Activated T-cell treated with anti-CD3 and anti-CD28 coated beads, Interleukin-2, amount 50 U/mL, for 24 hours (primary cell): ENCODE measurements at regions not wholly inside any gene's neighbourhood (a gene's known extent, or its start where the extent isn't known, plus 50 kb on each side); places are given as distances from the start of the nearest gene placed in this dataset.
"Not testable (repeated sequence)": the region's sequence is repeated elsewhere in the genome, so short reads cannot be mapped to it uniquely, and the experiment has no call there.

ENCODE experiments used
- DNase-seq: peaks from one replicate; pipeline ENCODE4 v3.0.0-alpha.2; 2020
- H3K27ac Mint-ChIP-seq: 2 replicates; pipeline ENCODE4 v1.8.0; 2020; ENCODE audit warnings: mild to moderate bottlenecking, mixed read lengths
- H3K27me3 Mint-ChIP-seq: 2 replicates; pipeline ENCODE4 v1.8.0; 2020; ENCODE audit warnings: mixed read lengths
- H3K36me3 Mint-ChIP-seq: 2 replicates; pipeline ENCODE4 v1.8.0; 2020; ENCODE audit warnings: low read depth, mixed read lengths
- H3K4me1 Mint-ChIP-seq: 2 replicates; pipeline ENCODE4 v1.8.0; 2020; ENCODE audit warnings: low read depth, mixed read lengths
- H3K4me3 Mint-ChIP-seq: 2 replicates; pipeline ENCODE4 v1.8.0; 2020; ENCODE audit warnings: mild to moderate bottlenecking, moderate library complexity, mixed read lengths
- H3K9me3 Mint-ChIP-seq: 2 replicates; pipeline ENCODE4 v1.8.0; 2020; ENCODE audit warnings: mixed read lengths

DNA sequence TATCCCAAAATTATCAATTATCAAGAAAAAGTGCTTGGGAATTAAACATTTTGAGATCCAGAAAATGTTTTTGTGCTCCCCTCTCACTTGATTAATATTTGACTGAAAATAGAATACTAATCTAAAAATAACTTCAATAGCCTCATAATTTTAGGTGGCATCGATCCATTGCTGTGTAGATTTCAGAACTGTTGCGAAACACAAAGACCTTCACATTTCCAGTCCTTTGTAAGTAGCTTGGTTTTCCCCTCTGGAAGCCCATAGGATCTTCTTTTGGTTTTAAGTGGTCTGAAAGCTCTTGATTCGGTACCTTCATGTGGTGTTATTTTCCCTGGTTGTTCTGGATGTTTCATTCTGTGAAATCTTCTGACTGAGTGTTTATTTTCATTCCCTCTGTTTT is 176.5 kb downstream of the NUFIP1 start:
- H3K4me1 Mint-ChIP-seq = peaks cover 15% of the 10 kb centered on the region
- H3K9me3 Mint-ChIP-seq = no peaks in the 10 kb centered on the region
- no peak overlapping the region for H3K27ac Mint-ChIP-seq
- H3K27me3 Mint-ChIP-seq = peaks cover 29% of the 10 kb centered on the region
- H3K36me3 Mint-ChIP-seq = no peaks in the 10 kb centered on the region
- no peak for DNase-seq
- H3K4me3 Mint-ChIP-seq = no peak overlapping the region

GRCh38 chr13:44810061-44810840 is 179.0 kb downstream of the NUFIP1 start:
- Mint-ChIP-seq H3K4me3 (no peak overlapping the region), H3K27ac (no peak overlapping the region), H3K36me3 (no peaks in the 10 kb centered on the region), H3K27me3 (peaks cover 13% of the 10 kb centered on the region), H3K4me1 (peaks cover 5% of the 10 kb centered on the region), H3K9me3 (no peaks in the 10 kb centered on the region)
- no peak for DNase-seq

DNA sequence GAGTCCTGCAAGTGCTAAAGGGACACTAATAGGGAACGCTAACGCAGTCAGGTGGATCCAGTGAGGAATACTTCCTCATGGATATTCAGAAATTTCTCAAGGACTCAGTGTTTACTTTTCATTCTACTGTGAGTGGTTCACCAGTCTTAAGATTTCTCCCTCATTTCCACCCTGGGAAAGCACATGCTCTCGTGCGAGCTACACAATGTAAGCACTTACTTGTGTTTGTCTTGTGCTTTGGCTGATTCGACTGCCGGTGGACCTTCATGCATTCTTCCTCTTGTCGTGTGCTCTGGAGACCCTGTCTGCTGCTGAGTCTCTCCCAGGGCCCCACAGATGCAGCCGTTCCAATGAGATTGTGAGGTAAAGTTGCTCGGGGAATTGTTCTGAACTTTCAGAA is 180.1 kb downstream of the NUFIP1 start:
- Mint-ChIP-seq H3K4me1 (peaks cover 3% of the 10 kb centered on the region), H3K27ac (no peak overlapping the region), H3K27me3 (peaks cover 6% of the 10 kb centered on the region)

GRCh38 chr13:44808185-44808584 is 181.1 kb downstream of the NUFIP1 start:
- DNase-seq = no peak
- H3K27ac Mint-ChIP-seq = no peak overlapping the region
- peaks cover 3% of the 10 kb centered on the region for H3K4me1 Mint-ChIP-seq
- no peaks in the 10 kb centered on the region for H3K36me3 Mint-ChIP-seq
- H3K9me3 Mint-ChIP-seq = no peaks in the 10 kb centered on the region
- no peak overlapping the region for H3K4me3 Mint-ChIP-seq
- no peaks in the 10 kb centered on the region for H3K27me3 Mint-ChIP-seq

More for the DNA sequence above, 180.1 kb downstream of the NUFIP1 start:
- Mint-ChIP-seq H3K4me3 (no peak overlapping the region), H3K9me3 (no peaks in the 10 kb centered on the region), H3K36me3 (no peaks in the 10 kb centered on the region)
- no peak for DNase-seq

- DNase-seq = no peak
- Mint-ChIP-seq H3K27ac (no peak overlapping the region), H3K9me3 (no peaks in the 10 kb centered on the region), H3K27me3 (no peaks in the 10 kb centered on the region), H3K4me1 (peaks cover 4% of the 10 kb centered on the region), H3K36me3 (no peaks in the 10 kb centered on the region), H3K4me3 (no peak overlapping the region)
Measured at GRCh38 chr13:44807449-44808034, 181.7 kb downstream of the NUFIP1 start.

GRCh38 chr13:44806826-44807225 is 182.4 kb downstream of the NUFIP1 start:
- Mint-ChIP-seq H3K9me3 (no peaks in the 10 kb centered on the region), H3K4me3 (no peak overlapping the region), H3K27me3 (no peaks in the 10 kb centered on the region), H3K27ac (no peak overlapping the region), H3K36me3 (no peaks in the 10 kb centered on the region), H3K4me1 (peaks cover 7% of the 10 kb centered on the region)
- no peak for DNase-seq

GRCh38 chr13:44805585-44805984 is 183.7 kb downstream of the NUFIP1 start:
- Mint-ChIP-seq H3K4me3 (no peak overlapping the region), H3K27me3 (peaks cover 5% of the 10 kb centered on the region), H3K27ac (no peak overlapping the region), H3K4me1 (peaks cover 5% of the 10 kb centered on the region), H3K9me3 (no peaks in the 10 kb centered on the region), H3K36me3 (no peaks in the 10 kb centered on the region)
- DNase-seq = no peak

- Mint-ChIP-seq H3K4me1 (peaks cover 5% of the 10 kb centered on the region), H3K27me3 (peaks cover 5% of the 10 kb centered on the region), H3K27ac (no peak overlapping the region), H3K4me3 (no peak overlapping the region), H3K9me3 (no peaks in the 10 kb centered on the region), H3K36me3 (no peaks in the 10 kb centered on the region)
- DNase-seq = no peak
Measured at GRCh38 chr13:44803390-44803789, 185.9 kb downstream of the NUFIP1 start.

GRCh38 chr13:44802491-44802890 is 186.8 kb downstream of the NUFIP1 start:
- Mint-ChIP-seq H3K27ac (no peak overlapping the region), H3K27me3 (peaks cover 5% of the 10 kb centered on the region), H3K9me3 (no peaks in the 10 kb centered on the region), H3K4me1 (peaks cover 5% of the 10 kb centered on the region), H3K36me3 (no peaks in the 10 kb centered on the region), H3K4me3 (no peak overlapping the region)
- DNase-seq = no peak

DNA sequence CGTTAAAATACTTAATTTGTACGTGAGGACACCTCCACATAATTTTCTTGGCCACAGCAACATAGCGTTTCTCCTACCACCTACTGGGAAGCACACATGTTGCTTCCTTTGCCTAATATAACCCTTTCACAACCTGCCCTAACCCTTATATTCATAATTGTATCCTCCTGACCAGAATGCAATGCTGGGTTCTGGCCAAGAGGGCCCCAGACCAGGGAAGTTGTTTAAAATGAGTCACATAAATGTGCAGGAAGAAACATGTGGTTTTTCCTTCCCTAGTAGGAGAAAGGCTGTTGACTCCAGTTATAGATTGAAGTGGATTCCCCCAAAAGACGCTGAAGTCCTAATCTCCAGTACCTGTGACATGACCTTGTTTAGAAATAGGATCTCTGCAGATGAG is 187.3 kb downstream of the NUFIP1 start:
- no peak overlapping the region for H3K27ac Mint-ChIP-seq
- peaks cover 5% of the 10 kb centered on the region for H3K27me3 Mint-ChIP-seq

DNA sequence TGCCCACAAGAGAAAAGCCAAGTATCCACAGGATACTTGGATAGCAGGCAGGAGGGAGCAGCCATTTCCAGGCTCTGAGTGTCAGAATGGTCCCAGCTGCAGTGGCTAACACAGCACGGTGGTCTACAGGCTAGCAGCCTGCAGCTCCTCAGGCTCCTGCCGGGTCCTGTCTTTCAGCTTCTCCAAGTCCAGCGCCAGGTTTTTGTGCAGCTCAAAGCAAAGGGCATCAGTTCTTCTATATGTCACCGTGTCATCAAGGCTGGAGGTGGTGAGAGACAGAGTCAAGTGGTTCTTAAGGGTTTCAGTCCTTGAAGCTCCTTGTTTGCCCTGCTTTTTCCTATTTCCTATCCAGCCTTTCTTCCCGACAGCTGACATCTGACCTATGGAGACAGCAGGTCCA is 188.6 kb downstream of the NUFIP1 start:
- Mint-ChIP-seq H3K27me3 (peaks cover 5% of the 10 kb centered on the region), H3K36me3 (no peaks in the 10 kb centered on the region), H3K9me3 (no peaks in the 10 kb centered on the region), H3K4me3 (no peak overlapping the region), H3K4me1 (peaks cover 5% of the 10 kb centered on the region), H3K27ac (no peak overlapping the region)
- no peak for DNase-seq

More for the DNA sequence above, 187.3 kb downstream of the NUFIP1 start:
- no peak for DNase-seq
- Mint-ChIP-seq H3K4me1 (peaks cover 5% of the 10 kb centered on the region), H3K4me3 (no peak overlapping the region), H3K9me3 (no peaks in the 10 kb centered on the region), H3K36me3 (no peaks in the 10 kb centered on the region)

DNA sequence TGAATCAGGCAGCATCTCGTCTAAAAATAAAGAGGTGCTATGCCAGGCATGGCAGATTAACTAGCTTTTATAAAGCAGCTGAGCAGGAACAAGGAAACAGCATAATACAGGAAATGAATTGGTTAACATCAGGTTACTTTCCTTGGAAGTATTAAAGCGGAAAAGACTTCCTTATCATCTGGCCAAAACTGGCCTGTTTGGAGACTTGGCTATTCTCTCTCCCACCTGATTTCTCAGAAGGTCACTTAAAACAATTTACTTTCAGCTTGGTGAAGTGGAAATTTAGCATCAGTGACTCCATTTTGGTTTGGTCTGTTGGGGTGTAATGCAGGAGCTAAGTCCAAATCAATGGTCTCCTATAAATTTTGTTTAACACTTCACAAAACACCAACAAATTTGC is 191.6 kb downstream of the NUFIP1 start:
- Mint-ChIP-seq H3K27me3 (peaks cover 5% of the 10 kb centered on the region), H3K4me3 (no peak overlapping the region), H3K36me3 (no peaks in the 10 kb centered on the region), H3K4me1 (peaks cover 3% of the 10 kb centered on the region), H3K9me3 (no peaks in the 10 kb centered on the region), H3K27ac (no peak overlapping the region)
- DNase-seq = no peak

- Mint-ChIP-seq H3K4me3 (no peak overlapping the region), H3K4me1 (no peaks in the 10 kb centered on the region), H3K27me3 (peaks cover 5% of the 10 kb centered on the region), H3K36me3 (no peaks in the 10 kb centered on the region), H3K27ac (no peak overlapping the region), H3K9me3 (no peaks in the 10 kb centered on the region)
- DNase-seq = no peak
Measured at GRCh38 chr13:44796597-44797490, 192.4 kb downstream of the NUFIP1 start.

- not testable (repeated sequence) for H3K27me3 Mint-ChIP-seq, DNase-seq, H3K27ac Mint-ChIP-seq, H3K9me3 Mint-ChIP-seq, H3K4me3 Mint-ChIP-seq, H3K4me1 Mint-ChIP-seq, H3K36me3 Mint-ChIP-seq
Measured at GRCh38 chr13:44796039-44796438, 193.2 kb downstream of the NUFIP1 start.

DNA sequence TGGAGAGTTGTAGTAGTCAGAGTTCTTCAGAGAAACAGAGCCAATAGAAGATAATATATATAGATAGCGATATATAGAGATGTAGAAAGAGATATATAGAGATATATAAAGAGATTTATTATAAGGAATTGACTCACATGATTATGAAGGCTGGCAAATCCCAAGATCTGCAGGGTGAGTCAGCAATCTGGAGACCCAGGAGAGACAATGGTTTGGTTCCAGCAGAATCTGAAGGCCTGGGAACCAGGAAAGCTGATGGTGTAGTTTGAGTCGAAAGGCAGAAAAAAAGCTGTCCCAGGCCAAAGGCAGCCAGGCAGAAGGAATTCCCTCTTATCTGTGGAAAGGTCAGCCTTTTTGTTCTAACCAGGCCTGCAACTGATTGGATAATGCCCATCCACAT is 194.1 kb downstream of the NUFIP1 start:
- DNase-seq = no peak
- no peaks in the 10 kb centered on the region for H3K4me1 Mint-ChIP-seq
- no peaks in the 10 kb centered on the region for H3K9me3 Mint-ChIP-seq
- no peak overlapping the region for H3K4me3 Mint-ChIP-seq
- no peak overlapping the region for H3K27ac Mint-ChIP-seq
- H3K36me3 Mint-ChIP-seq = no peaks in the 10 kb centered on the region
- no peaks in the 10 kb centered on the region for H3K27me3 Mint-ChIP-seq
